GM12878 (cell line): ENCODE measurements at regions not wholly inside any gene's neighbourhood (a gene's known extent, or its start where the extent isn't known, plus 50 kb on each side); places are given as distances from the start of the nearest gene placed in this dataset.

ENCODE experiments used
- ATAC-seq: fragments of 200-7000 bp; cut with Tn5 transposase; 3 replicates; pipeline ENCODE4 v1.9.1; 2020; ENCODE audit warnings: mild to moderate bottlenecking, moderate library complexity
- BruUV-seq: library from RNA; stranded (reverse); fragments of 400-500 nt; replicated peaks from 2 replicates; lab custom pipeline; 2021; lab: Mats Ljungman, UMichigan
- CTCF ChIA-PET: fragments of 300-600 bp; sonication (Branson Sonifier 250); formaldehyde crosslinking; extraction: SDS; loops from one replicate; lab custom pipeline; 2021; ENCODE audit warnings: inconsistent platforms; lab: Yijun Ruan, JAX
- POLR2A ChIA-PET: fragments of 350-600 bp; formaldehyde crosslinking; extraction: SDS; loops from one replicate; lab custom pipeline; 2021; ENCODE audit warnings: inconsistent platforms; lab: Charles Lee
- RAD21 ChIA-PET: fragments of 300-600 bp; sonication (Branson Sonifier 250); formaldehyde crosslinking; loops from one replicate; lab custom pipeline; 2023; ENCODE audit warnings: antibody characterized with exemption; ENCODE audit not compliant: unreplicated experiment; lab: Charles Lee
- SMC1A ChIA-PET: fragments of 300-600 bp; sonication (Branson Sonifier 250); formaldehyde crosslinking; loops from one replicate; lab custom pipeline; 2023; ENCODE audit not compliant: unreplicated experiment, uncharacterized antibody; lab: Charles Lee
- DNase-seq: peaks from one replicate; pipeline ENCODE4 v3.0.0-alpha.2; 2011; ENCODE audit warnings: low read depth, low spot score
- FAIRE-seq: peaks from 3 replicates; lab custom pipeline; 2011; peaks lifted over from hg19 to GRCh38; lab: Jason Lieb, UNC
- H2AFZ ChIP-seq: 2 replicates; pipeline ENCODE4 v1.6.0; 2011; ENCODE audit warnings: low read depth, low read length, control low read depth; ENCODE audit not compliant: control insufficient read depth
- H3K27ac ChIP-seq: 2 replicates; pipeline ENCODE4 v1.5.1; 2011; ENCODE audit warnings: control low read depth; ENCODE audit not compliant: control insufficient read depth, insufficient read depth
- H3K27me3 ChIP-seq, 2 experiments: replicated peaks in 1 of 2; 2 replicates each; pipeline versions ENCODE4 v1.6.0 to v1.6.1; 2011; ENCODE audit warnings: low read length in 1 of 2; ENCODE audit not compliant: control insufficient read depth in 2 of 2, insufficient read depth in 2 of 2
- H3K36me3 ChIP-seq, 2 experiments: 2 replicates each; pipeline ENCODE4 v1.5.1; 2011; ENCODE audit warnings: low read length in 1 of 2; ENCODE audit not compliant: control insufficient read depth in 2 of 2, insufficient read depth in 2 of 2
- H3K4me1 ChIP-seq: 2 replicates; pipeline ENCODE4 v1.6.1; 2011; ENCODE audit warnings: mild to moderate bottlenecking, low read length, moderate library complexity, mixed read lengths; ENCODE audit not compliant: control insufficient read depth, insufficient read depth
- H3K4me2 ChIP-seq: 2 replicates; pipeline ENCODE4 v1.6.0; 2011; ENCODE audit warnings: control low read depth; ENCODE audit not compliant: control insufficient read depth, insufficient read depth
- H3K4me3 ChIP-seq: fragments of 200-600 bp; sonication (generic); 2 replicates; pipeline ENCODE4 v1.5.1; 2016
- H3K79me2 ChIP-seq: 2 replicates; pipeline ENCODE4 v1.6.0; 2011; ENCODE audit warnings: low read length; ENCODE audit not compliant: control insufficient read depth, insufficient read depth
- H3K9ac ChIP-seq: 2 replicates; pipeline ENCODE4 v1.8.0; 2011; ENCODE audit warnings: low read length, control low read depth, mixed read lengths; ENCODE audit not compliant: control insufficient read depth, insufficient read depth
- H3K9me3 ChIP-seq: replicated peaks from 3 replicates; pipeline ENCODE4 v1.5.1; 2011; ENCODE audit warnings: mild to moderate bottlenecking, low read length; ENCODE audit not compliant: control insufficient read depth, insufficient read depth
- H4K20me1 ChIP-seq: 2 replicates; pipeline ENCODE4 v1.6.0; 2011; ENCODE audit not compliant: control insufficient read depth, insufficient read depth
- ASH2L ChIP-seq: fragments of 300-600, 200-600 bp; sonication (generic); IDR thresholded peaks from 2 replicates; pipeline ENCODE4 v1.6.1; 2017; ENCODE audit warnings: low read depth, mild to moderate bottlenecking, borderline replicate concordance
- BMI1 ChIP-seq: fragments of 450-650 bp; IDR thresholded peaks from 2 replicates; pipeline ENCODE4 v1.6.1; 2016; ENCODE audit warnings: mild to moderate bottlenecking, moderate library complexity, borderline replicate concordance
- CEBPZ ChIP-seq: fragments of 150-350 bp; IDR thresholded peaks from 2 replicates; pipeline ENCODE4 v1.6.1; 2016; ENCODE audit warnings: low read depth, low read length
- EED ChIP-seq: sonication (generic); IDR thresholded peaks from 2 replicates; pipeline ENCODE4 v1.6.1; 2016; ENCODE audit warnings: antibody characterized with exemption, low read depth
- FOS ChIP-seq: IDR thresholded peaks from 3 replicates; pipeline ENCODE4 v1.6.1; 2011; ENCODE audit warnings: borderline replicate concordance; ENCODE audit not compliant: insufficient read length; ENCODE audit errors: extremely low read depth
- MTA2 ChIP-seq: fragments of 450-650 bp; IDR thresholded peaks from 2 replicates; pipeline ENCODE4 v1.6.1; 2016; ENCODE audit warnings: low read depth, mild to moderate bottlenecking, moderate library complexity
- PKNOX1 ChIP-seq: fragments of 450-650 bp; IDR thresholded peaks from 2 replicates; pipeline ENCODE4 v1.6.1; 2016; ENCODE audit warnings: mild to moderate bottlenecking
- POLR2AphosphoS5 ChIP-seq: IDR thresholded peaks from 2 replicates; pipeline ENCODE4 v1.6.1; 2011; ENCODE audit warnings: mild to moderate bottlenecking, low read length, inconsistent platforms
- SMARCA5 ChIP-seq: fragments of 450-650 bp; IDR thresholded peaks from 2 replicates; pipeline ENCODE4 v1.6.1; 2017; ENCODE audit warnings: mild to moderate bottlenecking
- TCF12 ChIP-seq: IDR thresholded peaks from 2 replicates; pipeline ENCODE4 v1.6.1; 2011; ENCODE audit warnings: low read depth, mild to moderate bottlenecking, low read length
- ZNF274 ChIP-seq: IDR thresholded peaks from one replicate; pipeline ENCODE4 v1.8.0; 2011; ENCODE audit not compliant: insufficient read length, insufficient read depth
- ZSCAN29 ChIP-seq: fragments of 450-650 bp; IDR thresholded peaks from 2 replicates; pipeline ENCODE4 v1.6.1; 2017; ENCODE audit warnings: mild to moderate bottlenecking, moderate library complexity
- WGBS: methylation state at CpG from one replicate; pipeline ENCODE4 v1.1.6; 2016; ENCODE audit warnings: low lambda C conversion rate; ENCODE audit not compliant: insufficient replicate concordance, insufficient coverage; ENCODE audit errors: missing lambda C conversion rate; 5-methylcytosine and 5-hydroxymethylcytosine counted together
- in situ Hi-C: fragments of 300-500 bp; cut with MboI; formaldehyde crosslinking; loops from 9 replicates; pipeline ENCODE4 v1.14.3; 2018; ENCODE audit warnings: mixed read lengths
- intact Hi-C: fragments of 100-400 bp; cut with micrococcal nuclease; formaldehyde crosslinking; loops from one replicate; pipeline ENCODE4 v1.14.2; 2022; ENCODE audit not compliant: unreplicated experiment

DNA sequence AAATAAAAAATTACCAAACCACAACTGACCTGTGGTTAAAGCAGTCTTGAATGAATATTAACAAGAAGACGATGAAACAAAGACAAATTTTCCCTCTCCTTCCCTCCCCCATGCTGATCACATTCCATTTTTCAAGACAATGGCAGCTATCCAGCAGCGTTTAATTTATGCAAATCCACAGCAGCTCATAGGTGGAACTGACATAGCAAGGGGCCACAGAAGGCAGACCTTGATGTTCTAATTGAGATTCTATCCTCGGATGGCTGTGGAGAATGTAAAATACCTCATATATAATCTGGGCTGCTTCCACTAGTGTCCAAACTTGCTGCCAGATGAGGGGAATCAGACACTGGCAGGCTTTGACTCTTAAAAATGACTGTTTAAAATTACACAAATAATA is 211.5 kb downstream of the CHRDL1 start:
- in situ Hi-C loops = no loop called here
- no TSS peak for BruUV-seq
- Histone ChIP-seq H4K20me1 (no peaks in the 10 kb centered on the region), H2AFZ (no peak overlapping the region), H3K27me3 (no peaks in the 10 kb centered on the region), H3K9ac (no peak overlapping the region), H3K9me3 (no peaks in the 10 kb centered on the region), H3K79me2 (no peaks in the 10 kb centered on the region), H3K27ac (no peak overlapping the region), H3K4me2 (no peak overlapping the region), H3K4me3 (no peak overlapping the region), H3K4me1 (no peaks in the 10 kb centered on the region), H3K36me3 (no peaks in the 10 kb centered on the region)
- FAIRE-seq (no peak), DNase-seq (no peak), ATAC-seq (no peak)
- intact Hi-C loops = loop anchor here (10.0 kb wide), 1 partner anchor 261 kb away; no protein-coding TSS in a partner anchor
- POLR2A ChIA-PET = no interaction called here
- 2% methylated on average over 3 of the region's 3 CpGs for WGBS
- RAD21 ChIA-PET = no interaction called here
- SMC1A ChIA-PET = no interaction called here
- no peak for TF ChIP-seq SMARCA5
- no peak for TF ChIP-seq MTA2
- no peak for TF ChIP-seq ZSCAN29
- no peak for TF ChIP-seq ZNF274
- no peak for TF ChIP-seq FOS
- TF ChIP-seq CEBPZ = no peak
- TF ChIP-seq EED = no peak
- no peak for TF ChIP-seq BMI1
- no peak for TF ChIP-seq ASH2L
- TF ChIP-seq POLR2AphosphoS5 = no peak
- no peak for TF ChIP-seq PKNOX1
- no peak for TF ChIP-seq TCF12
- CTCF ChIA-PET = no interaction called here
